Lower lobe of right lung (tissue), 2 donors: ENCODE measurements at regions not wholly inside any gene's neighbourhood (a gene's known extent, or its start where the extent isn't known, plus 50 kb on each side); places are given as distances from the start of the nearest gene placed in this dataset.

Source experiments
- ATAC-seq, 2 donors: fragments of 200-7000 bp; cut with Tn5 transposase; one replicate each; pipeline ENCODE4 v1.9.1; 2020 to 2022; ENCODE audit warnings: mild to moderate bottlenecking in 2 of 2, moderate library complexity in 2 of 2
- DNase-seq: peaks from one replicate; pipeline ENCODE4 v3.0.0-alpha.2; 2020
- H3K27ac ChIP-seq: fragments of 200-600 bp; one replicate; pipeline ENCODE4 v1.8.0; 2022
- H3K27me3 ChIP-seq: fragments of 200-600 bp; one replicate; pipeline ENCODE4 v1.8.0; 2022; ENCODE audit warnings: low read depth
- H3K36me3 ChIP-seq: fragments of 200-600 bp; one replicate; pipeline ENCODE4 v1.8.0; 2022; ENCODE audit warnings: mild to moderate bottlenecking
- H3K4me1 ChIP-seq: fragments of 200-600 bp; one replicate; pipeline ENCODE4 v1.8.0; 2022
- H3K4me3 ChIP-seq: fragments of 200-600 bp; one replicate; pipeline ENCODE4 v1.8.0; 2022; ENCODE audit warnings: mild to moderate bottlenecking
- H3K9me3 ChIP-seq: fragments of 200-600 bp; one replicate; pipeline ENCODE4 v1.8.0; 2022
- CTCF ChIP-seq: fragments of 200-600 bp; IDR thresholded peaks from one replicate; pipeline ENCODE4 v1.8.0; 2022; ENCODE audit warnings: antibody characterized with exemption, mild to moderate bottlenecking
- intact Hi-C: fragments of 100-400 bp; cut with DNase I; formaldehyde crosslinking; loops from one replicate; pipeline ENCODE4 v1.11.0; 2022
- donor health status: DM: no; HTN: yes; CAD: no; lungs with severe emphysema.

GRCh38 chr9:38211002-38211401 is 142.0 kb upstream of the SHB start:
- Histone ChIP-seq H3K36me3 (no peaks in the 10 kb centered on the region), H3K9me3 (no peaks in the 10 kb centered on the region), H3K27me3 (no peaks in the 10 kb centered on the region), H3K4me3 (no peak overlapping the region), H3K27ac (no peak overlapping the region), H3K4me1 (no peaks in the 10 kb centered on the region)
- no peak for DNase-seq
- no peak for ATAC-seq
- intact Hi-C loops: no loop called here
- no peak for TF ChIP-seq CTCF

- no peak overlapping the region for H3K4me3 ChIP-seq
- no peaks in the 10 kb centered on the region for H3K9me3 ChIP-seq
- no peaks in the 10 kb centered on the region for H3K4me1 ChIP-seq
- no peaks in the 10 kb centered on the region for H3K27me3 ChIP-seq
- no peak for TF ChIP-seq CTCF
- H3K27ac ChIP-seq: no peak overlapping the region
- no peak for DNase-seq
- no peaks in the 10 kb centered on the region for H3K36me3 ChIP-seq
- intact Hi-C loops: no loop called here
- ATAC-seq: no peak
These were observed 139.3 kb upstream of the SHB start for GRCh38 chr9:38208206-38208901.

DNA sequence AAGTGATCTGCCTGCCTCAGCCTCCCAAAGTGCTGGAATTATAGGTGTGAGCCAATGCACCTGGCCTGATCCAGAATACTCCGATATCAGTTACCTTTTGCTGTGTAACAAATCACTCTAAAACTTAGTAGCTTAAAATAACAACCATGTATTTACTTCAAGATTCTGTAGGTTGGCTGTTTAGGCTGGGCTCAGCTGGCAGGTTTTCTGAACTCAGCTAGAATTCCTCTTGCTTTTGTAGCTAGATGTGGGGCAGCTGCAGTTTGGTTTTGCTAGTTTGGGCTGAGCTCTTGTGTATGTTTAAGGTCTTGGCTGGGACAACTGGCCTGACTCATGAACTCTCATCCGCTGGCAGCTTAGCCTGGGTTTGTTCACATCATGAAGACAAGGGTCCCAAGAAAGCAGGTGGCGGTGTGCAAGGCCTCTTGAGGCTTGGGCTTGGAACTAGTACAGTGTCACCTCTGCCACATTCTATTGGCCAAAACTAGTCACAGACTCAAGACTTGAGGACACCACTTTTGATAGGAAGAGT is 138.3 kb upstream of the SHB start:
- TF ChIP-seq CTCF: no peak
- no peaks in the 10 kb centered on the region for H3K36me3 ChIP-seq
- DNase-seq: no peak
- no peak for ATAC-seq
- H3K4me3 ChIP-seq: no peak overlapping the region
- H3K4me1 ChIP-seq: no peaks in the 10 kb centered on the region
- intact Hi-C loops: no loop called here
- no peaks in the 10 kb centered on the region for H3K27me3 ChIP-seq
- H3K27ac ChIP-seq: no peak overlapping the region
- no peaks in the 10 kb centered on the region for H3K9me3 ChIP-seq

- no peaks in the 10 kb centered on the region for H3K36me3 ChIP-seq
- DNase-seq: no peak
- H3K9me3 ChIP-seq: no peaks in the 10 kb centered on the region
- no peak for ATAC-seq
- H3K27me3 ChIP-seq: no peaks in the 10 kb centered on the region
- H3K27ac ChIP-seq: no peak overlapping the region
- intact Hi-C loops: no loop called here
- no peak for TF ChIP-seq CTCF
- H3K4me3 ChIP-seq: no peak overlapping the region
- no peaks in the 10 kb centered on the region for H3K4me1 ChIP-seq
These were observed 136.3 kb upstream of the SHB start for GRCh38 chr9:38205279-38205678.

- DNase-seq (no peak), ATAC-seq (no peak)
- Histone ChIP-seq H3K36me3 (no peaks in the 10 kb centered on the region), H3K27me3 (no peaks in the 10 kb centered on the region), H3K9me3 (no peaks in the 10 kb centered on the region), H3K27ac (no peak overlapping the region), H3K4me1 (no peaks in the 10 kb centered on the region), H3K4me3 (no peak overlapping the region)
- intact Hi-C loops: no loop called here
- TF ChIP-seq CTCF: no peak
These were observed 133.4 kb upstream of the SHB start for GRCh38 chr9:38202336-38202938.
